ENCODE measurements at regions not wholly inside any gene's neighbourhood (a gene's known extent, or its start where the extent isn't known, plus 50 kb on each side); places are given as distances from the start of the nearest gene placed in this dataset.
"Not testable (repeated sequence)": the region's sequence is repeated elsewhere in the genome, so short reads cannot be mapped to it uniquely, and the experiment has no call there.

- no peak for DNase-seq
Measured at GRCh38 chr2:236415684-236416444, 151.7 kb upstream of the ASB18 start.

- no peak for DNase-seq
Measured at GRCh38 chr2:236417150-236417549, 152.5 kb upstream of the ACKR3 start.

- no peak for DNase-seq
Measured at GRCh38 chr2:236430584-236430983, 139.0 kb upstream of the ACKR3 start.

GRCh38 chr2:236434593-236434992 lies 135.0 kb upstream of the ACKR3 start:
- DNase-seq = no peak

- no peak for DNase-seq
Measured at GRCh38 chr2:236440110-236440881, 129.3 kb upstream of the ACKR3 start.

GRCh38 chr2:236444187-236444586 lies 125.4 kb upstream of the ACKR3 start:
- DNase-seq = no peak

- DNase-seq = no peak
Measured at GRCh38 chr2:236445678-236446077, 123.9 kb upstream of the ACKR3 start.

GRCh38 chr2:236446521-236446920 lies 123.1 kb upstream of the ACKR3 start:
- DNase-seq = no peak

GRCh38 chr2:236449167-236449761 lies 120.4 kb upstream of the ACKR3 start:
- no peak for DNase-seq

GRCh38 chr2:236452238-236452637 lies 117.4 kb upstream of the ACKR3 start:
- DNase-seq = no peak

GRCh38 chr2:236454076-236454475 lies 115.5 kb upstream of the ACKR3 start:
- no peak for DNase-seq

- no peak for DNase-seq
Measured at GRCh38 chr2:236459393-236459792, 110.2 kb upstream of the ACKR3 start.

GRCh38 chr2:236464140-236464539 lies 105.5 kb upstream of the ACKR3 start:
- DNase-seq = no peak

- DNase-seq = no peak
Measured at GRCh38 chr2:236472720-236473495, 96.7 kb upstream of the ACKR3 start.

GRCh38 chr2:236473691-236474090 lies 95.9 kb upstream of the ACKR3 start:
- no peak for DNase-seq

GRCh38 chr2:236479814-236480213 lies 89.8 kb upstream of the ACKR3 start:
- DNase-seq = no peak

GRCh38 chr2:236483102-236483501 lies 86.5 kb upstream of the ACKR3 start:
- DNase-seq = no peak

- DNase-seq = no peak
Measured at GRCh38 chr2:236485519-236485918, 84.1 kb upstream of the ACKR3 start.

GRCh38 chr2:236489083-236489482 lies 80.5 kb upstream of the ACKR3 start:
- not testable (repeated sequence) for DNase-seq

GRCh38 chr2:236489895-236490404 lies 79.7 kb upstream of the ACKR3 start:
- DNase-seq = no peak

- no peak for DNase-seq
Measured at GRCh38 chr2:236496340-236496739, 73.3 kb upstream of the ACKR3 start.

- no peak for DNase-seq
Measured at GRCh38 chr2:236498369-236498768, 71.3 kb upstream of the ACKR3 start.
